Lower leg skin (tissue), 4 donors: ENCODE measurements at regions not wholly inside any gene's neighbourhood (a gene's known extent, or its start where the extent isn't known, plus 50 kb on each side); places are given as distances from the start of the nearest gene placed in this dataset.

Source experiments
- DNase-seq, 2 donors: peaks; one replicate each; pipeline ENCODE4 v3.0.0-alpha.2; 2019; ENCODE audit warnings: low spot score in 2 of 2
- H3K4me3 ChIP-seq: fragments of 200-600 bp; sonication (generic); 2 replicates; pipeline ENCODE4 v1.5.1; 2017; ENCODE audit warnings: mild to moderate bottlenecking, low read depth; ENCODE audit not compliant: poor library complexity, severe bottlenecking
- CTCF ChIP-seq, 3 donors: fragments of 450-650 bp; IDR thresholded peaks; one replicate each; pipeline ENCODE4 v1.5.1; 2016; ENCODE audit warnings: antibody characterized with exemption in 3 of 3, mild to moderate bottlenecking in 3 of 3, moderate library complexity in 2 of 3
- POLR2A ChIP-seq, 2 donors: fragments of 450-650 bp; IDR thresholded peaks; one replicate each; pipeline ENCODE4 v1.6.1; 2016 to 2017; ENCODE audit warnings: antibody characterized with exemption in 2 of 2, mild to moderate bottlenecking in 1 of 2, moderate library complexity in 1 of 2
- WGBS, 2 donors: methylation state at CpG; one replicate each; pipeline ENCODE4 v1.1.5; 2018; 5-methylcytosine and 5-hydroxymethylcytosine counted together
- intact Hi-C: fragments of 100-400 bp; cut with DNase I; formaldehyde crosslinking; loops from one replicate; pipeline ENCODE4 v1.15.0; 2023; ENCODE audit warnings: low total_unique reads

DNA sequence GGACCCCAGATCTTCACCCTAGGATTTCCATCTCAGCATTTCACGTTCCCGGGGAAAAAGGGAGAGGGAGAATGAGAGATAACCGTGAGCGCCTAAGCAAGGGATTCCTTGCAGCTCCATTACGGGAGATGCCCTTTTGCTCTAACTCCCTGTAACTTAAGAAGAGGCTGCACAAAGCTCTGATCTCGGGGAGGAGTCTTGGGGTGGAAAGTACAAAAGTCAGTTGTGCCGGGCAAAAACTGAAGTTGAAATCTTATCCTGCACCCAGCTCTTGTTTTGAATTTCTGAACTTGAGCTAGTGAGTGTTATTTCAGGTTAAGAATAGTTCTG is 256.4 kb upstream of the SOX21 start:
- H3K4me3 ChIP-seq, result no peak overlapping the region
- intact Hi-C loops, result no loop called here
- 9% methylated on average over 7 of the region's 7 CpGs for WGBS, 2 donors
- DNase-seq, result no peak
- TF ChIP-seq CTCF (IDR thresholded peaks at IDR 0.05), result no peak
- TF ChIP-seq POLR2A (IDR thresholded peaks at IDR 0.05), result no peak

GRCh38 chr13:94968040-94968756 is 255.9 kb upstream of the SOX21 start:
- intact Hi-C loops, result no loop called here
- DNase-seq, result no peak
- 1 to 2% methylated on average over 51 to 56 of the region's 56 CpGs for WGBS, 2 donors
- no peak overlapping the region for H3K4me3 ChIP-seq
- TF ChIP-seq POLR2A (IDR thresholded peaks at IDR 0.05) (no peak), CTCF (IDR thresholded peaks at IDR 0.05) (no peak)

DNA sequence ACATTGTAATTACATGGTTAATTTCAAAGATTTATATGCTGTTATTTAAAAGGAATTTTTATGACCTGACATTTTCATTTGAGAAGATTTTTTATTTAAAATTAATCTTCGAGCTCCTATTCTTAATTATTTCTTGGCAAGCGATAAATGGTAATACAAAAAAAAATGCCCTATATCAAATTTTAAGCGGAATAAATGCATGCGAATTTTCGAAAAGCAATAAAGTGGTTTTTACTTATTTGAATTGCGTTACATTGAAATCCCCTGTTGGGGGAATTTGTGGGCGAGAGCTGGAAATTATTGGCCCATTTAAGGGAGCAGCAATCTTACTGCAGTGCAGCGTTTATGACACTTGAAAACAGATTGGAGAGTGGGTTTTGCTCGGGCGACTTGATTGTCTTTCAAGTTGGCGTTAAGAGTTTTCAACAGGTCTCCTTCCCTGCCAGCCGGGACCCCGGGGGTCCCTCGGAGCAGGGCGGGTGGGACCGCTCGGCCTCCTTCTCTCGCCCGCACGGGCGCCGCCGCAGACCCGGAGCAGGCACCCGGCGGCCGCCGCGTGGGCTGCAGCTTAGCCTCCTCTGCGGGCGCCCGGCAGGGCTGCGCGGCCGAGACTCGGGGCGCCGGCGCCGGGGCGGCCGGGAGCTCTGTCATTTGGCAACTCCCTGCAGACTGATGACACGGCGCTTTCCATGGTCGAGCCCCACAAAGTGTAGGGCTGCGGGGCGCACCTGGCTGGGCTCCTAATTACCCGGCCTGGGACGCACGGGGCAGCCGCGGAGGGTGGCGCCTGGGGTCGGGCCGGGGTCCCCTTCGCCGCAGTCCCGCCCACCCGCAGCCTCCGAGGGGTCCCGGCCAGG is 255.1 kb upstream of the SOX21 start:
- no peak for DNase-seq
- intact Hi-C loops, result no loop called here
- WGBS, 2 donors, result 4 to 7% methylated on average over 20 to 42 of the region's 61 CpGs
- TF ChIP-seq POLR2A (IDR thresholded peaks at IDR 0.05) (no peak), CTCF (IDR thresholded peaks at IDR 0.05) (no peak)
- H3K4me3 ChIP-seq, result no peak overlapping the region

DNA sequence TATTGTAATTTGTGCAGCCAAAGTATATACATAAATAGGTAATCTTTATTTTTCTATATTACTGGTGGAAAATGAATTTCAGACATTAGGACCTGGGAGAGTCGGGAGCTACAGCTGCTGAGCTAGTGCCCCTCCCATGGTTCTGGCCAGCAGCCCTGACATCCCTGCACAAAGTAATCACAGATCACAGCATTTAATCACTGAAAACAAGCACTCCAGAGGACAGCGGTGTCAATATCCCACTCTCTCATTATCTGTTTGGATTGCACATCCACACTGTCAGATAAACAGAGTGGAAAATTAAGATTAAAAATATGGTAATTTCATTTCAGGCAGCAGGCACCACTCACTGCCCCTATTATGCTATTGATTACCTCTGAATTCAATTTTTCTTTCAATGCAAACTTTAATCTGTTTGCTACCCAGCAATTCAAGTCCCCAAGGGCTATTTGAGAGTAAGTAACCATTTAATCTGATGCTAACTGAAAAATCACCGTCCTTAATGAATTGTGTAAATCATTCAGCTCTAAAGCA is 254.1 kb upstream of the SOX21 start:
- no peak for DNase-seq
- WGBS, 2 donors, result 28 to 31% methylated on average over 3 of the region's 3 CpGs
- intact Hi-C loops, result no loop called here
- TF ChIP-seq CTCF (IDR thresholded peaks at IDR 0.05), result no peak
- no peak for TF ChIP-seq POLR2A (IDR thresholded peaks at IDR 0.05)
- H3K4me3 ChIP-seq, result no peak overlapping the region

- TF ChIP-seq POLR2A (IDR thresholded peaks at IDR 0.05) (no peak), CTCF (IDR thresholded peaks at IDR 0.05) (no peak)
- DNase-seq, result no peak
- WGBS, 2 donors, result 86 to 87% methylated on average over 4 of the region's 4 CpGs
- H3K4me3 ChIP-seq, result no peak overlapping the region
- intact Hi-C loops, result no loop called here
Measured at GRCh38 chr13:94959626-94960025, 247.3 kb upstream of the SOX21 start.
